Tibial artery (tissue), 4 donors: ENCODE measurements at regions not wholly inside any gene's neighbourhood (a gene's known extent, or its start where the extent isn't known, plus 50 kb on each side); places are given as distances from the start of the nearest gene placed in this dataset.

Experiments used
- DNase-seq, 2 donors: peaks; one replicate each; pipeline ENCODE4 v3.0.0-alpha.2; 2019
- H3K27ac ChIP-seq, 2 donors: fragments of 200-600 bp; sonication (generic) in 1 of 2; 1 replicate in 1 of 2; 2 replicates in 1 of 2; pipeline ENCODE4 v1.5.1; 2018 to 2019; ENCODE audit warnings: mild to moderate bottlenecking in 1 of 2
- H3K27me3 ChIP-seq, 2 donors: fragments of 200-600 bp; sonication (generic) in 1 of 2; one replicate each; pipeline versions ENCODE4 v1.5.1 to v1.6.0; 2016 to 2019
- H3K36me3 ChIP-seq, 3 donors: fragments of 200-600 bp; sonication (generic) in 2 of 3; one replicate each; pipeline ENCODE4 v1.5.1; 2016 to 2019; ENCODE audit warnings: mild to moderate bottlenecking in 2 of 3
- H3K4me1 ChIP-seq, 4 donors: fragments of 200-600 bp; sonication (generic) in 2 of 4; 1 replicate in 3 of 4; 2 replicates in 1 of 4; pipeline ENCODE4 v1.5.1; 2016 to 2019
- H3K4me3 ChIP-seq, 2 donors: fragments of 200-600 bp; sonication (generic) in 1 of 2; 1 replicate in 1 of 2; 2 replicates in 1 of 2; pipeline ENCODE4 v1.5.1; 2018 to 2019; ENCODE audit warnings: mild to moderate bottlenecking in 2 of 2
- H3K9me3 ChIP-seq, 3 donors: fragments of 200-600 bp; sonication (generic) in 1 of 3; one replicate each; pipeline ENCODE4 v1.5.1; 2016 to 2019
- intact Hi-C: fragments of 100-400 bp; cut with DNase I; formaldehyde crosslinking; loops from one replicate; pipeline ENCODE4 v1.15.0; 2023; ENCODE audit warnings: low total_unique reads
- TF ChIP-seq, protein P1 (sequence below), 2 experiments: fragments of 200-600 bp in 1 of 2; fragments of 450-650 bp in 1 of 2; IDR thresholded peaks; one replicate each; pipeline ENCODE4 v1.5.1; 2017 to 2019; ENCODE audit warnings: antibody characterized with exemption in 2 of 2, mild to moderate bottlenecking in 1 of 2, moderate library complexity in 1 of 2

DNA sequence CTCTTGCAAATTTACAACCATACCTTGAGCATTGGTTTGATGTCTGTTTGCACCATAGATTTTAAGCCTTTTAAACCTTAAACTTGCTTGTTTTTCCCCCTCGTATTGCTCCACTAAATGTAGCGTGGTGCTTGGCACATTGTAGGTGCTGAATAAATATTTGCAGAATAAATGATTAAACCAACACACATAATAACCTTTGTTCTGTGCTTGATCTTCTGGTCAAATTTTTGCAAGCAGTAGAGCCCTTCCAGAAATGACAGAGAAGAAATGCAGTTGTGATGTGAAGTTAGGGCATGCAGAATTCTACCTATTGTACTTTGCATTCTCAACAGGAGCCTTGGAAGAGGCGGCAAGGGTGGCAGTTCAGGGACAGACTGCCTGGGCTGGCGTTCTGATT, 394.4 kb upstream of the TBX3 start:
- H3K27ac ChIP-seq: no peak overlapping the region
- TF ChIP-seq, protein P1, sequence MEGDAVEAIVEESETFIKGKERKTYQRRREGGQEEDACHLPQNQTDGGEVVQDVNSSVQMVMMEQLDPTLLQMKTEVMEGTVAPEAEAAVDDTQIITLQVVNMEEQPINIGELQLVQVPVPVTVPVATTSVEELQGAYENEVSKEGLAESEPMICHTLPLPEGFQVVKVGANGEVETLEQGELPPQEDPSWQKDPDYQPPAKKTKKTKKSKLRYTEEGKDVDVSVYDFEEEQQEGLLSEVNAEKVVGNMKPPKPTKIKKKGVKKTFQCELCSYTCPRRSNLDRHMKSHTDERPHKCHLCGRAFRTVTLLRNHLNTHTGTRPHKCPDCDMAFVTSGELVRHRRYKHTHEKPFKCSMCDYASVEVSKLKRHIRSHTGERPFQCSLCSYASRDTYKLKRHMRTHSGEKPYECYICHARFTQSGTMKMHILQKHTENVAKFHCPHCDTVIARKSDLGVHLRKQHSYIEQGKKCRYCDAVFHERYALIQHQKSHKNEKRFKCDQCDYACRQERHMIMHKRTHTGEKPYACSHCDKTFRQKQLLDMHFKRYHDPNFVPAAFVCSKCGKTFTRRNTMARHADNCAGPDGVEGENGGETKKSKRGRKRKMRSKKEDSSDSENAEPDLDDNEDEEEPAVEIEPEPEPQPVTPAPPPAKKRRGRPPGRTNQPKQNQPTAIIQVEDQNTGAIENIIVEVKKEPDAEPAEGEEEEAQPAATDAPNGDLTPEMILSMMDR (IDR thresholded peaks at IDR 0.05): no peak
- H3K9me3 ChIP-seq: peaks cover 0 to 4% (median 0%) of the 10 kb centered on the region in 3 donors
- H3K36me3 ChIP-seq: no peaks in the 10 kb centered on the region
- no peaks in the 10 kb centered on the region for H3K4me1 ChIP-seq
- no peak for DNase-seq
- no peaks in the 10 kb centered on the region for H3K27me3 ChIP-seq
- no peak overlapping the region for H3K4me3 ChIP-seq
- intact Hi-C loops: no loop called here

DNA sequence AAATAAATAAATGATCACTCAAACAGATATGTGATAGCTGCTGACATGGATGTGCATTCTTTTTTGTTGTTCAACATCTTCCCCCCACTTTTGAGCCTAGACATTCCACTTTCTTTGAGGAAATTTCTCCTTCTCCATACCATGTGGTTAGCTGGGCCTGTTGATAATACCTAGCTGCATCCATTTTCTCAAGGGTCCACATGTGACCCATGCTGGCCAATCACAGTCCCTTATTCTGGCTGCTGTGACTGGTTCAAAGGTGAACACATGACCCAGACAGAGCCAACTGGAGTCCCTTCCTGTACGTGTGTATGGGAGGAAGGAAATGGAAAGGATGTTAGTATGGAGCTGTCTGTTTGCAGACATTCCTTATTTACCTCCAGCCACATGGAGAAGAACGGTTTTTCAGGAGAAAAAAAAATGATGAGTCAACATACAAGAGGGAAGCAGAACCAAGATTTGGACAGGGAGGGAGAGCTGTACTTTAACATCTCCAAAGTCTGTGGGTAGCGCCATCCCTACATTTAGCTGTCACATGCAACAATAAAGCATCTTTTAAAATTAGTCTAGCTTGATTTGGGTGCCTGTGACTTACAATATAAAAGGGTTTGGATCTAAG, 391.7 kb upstream of the TBX3 start:
- H3K27ac ChIP-seq: no peak overlapping the region

DNA sequence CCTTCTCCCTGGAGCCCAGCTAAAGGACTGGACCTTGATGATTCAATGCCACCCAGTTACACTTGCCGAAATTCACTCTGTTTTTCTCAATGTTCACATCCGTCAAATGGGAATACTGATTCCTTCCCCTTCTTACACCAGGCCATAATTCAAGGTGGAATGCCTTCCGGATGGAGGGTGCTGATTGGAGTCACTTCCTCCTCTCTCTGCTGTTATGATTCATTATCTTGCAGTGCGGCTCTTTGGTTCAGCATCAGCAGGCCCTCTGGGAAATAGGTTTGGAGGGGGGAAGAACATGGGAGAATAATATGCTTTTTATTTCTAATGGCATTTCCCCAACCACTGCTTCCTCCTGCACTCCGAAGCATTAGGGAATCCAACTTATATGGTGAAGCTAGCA, 390.6 kb upstream of the TBX3 start:
- intact Hi-C loops: no loop called here

More for the DNA sequence above, 391.7 kb upstream of the TBX3 start:
- TF ChIP-seq, protein P1 (IDR thresholded peaks at IDR 0.05): no peak
- DNase-seq: no peak
- no peaks in the 10 kb centered on the region for H3K4me1 ChIP-seq
- peaks cover 0 to 4% (median 0%) of the 10 kb centered on the region in 3 donors for H3K9me3 ChIP-seq
- H3K36me3 ChIP-seq: no peaks in the 10 kb centered on the region
- peaks cover 0 to 3% of the 10 kb centered on the region in 2 donors for H3K27me3 ChIP-seq
- H3K4me3 ChIP-seq: no peak overlapping the region
- intact Hi-C loops: no loop called here

DNA sequence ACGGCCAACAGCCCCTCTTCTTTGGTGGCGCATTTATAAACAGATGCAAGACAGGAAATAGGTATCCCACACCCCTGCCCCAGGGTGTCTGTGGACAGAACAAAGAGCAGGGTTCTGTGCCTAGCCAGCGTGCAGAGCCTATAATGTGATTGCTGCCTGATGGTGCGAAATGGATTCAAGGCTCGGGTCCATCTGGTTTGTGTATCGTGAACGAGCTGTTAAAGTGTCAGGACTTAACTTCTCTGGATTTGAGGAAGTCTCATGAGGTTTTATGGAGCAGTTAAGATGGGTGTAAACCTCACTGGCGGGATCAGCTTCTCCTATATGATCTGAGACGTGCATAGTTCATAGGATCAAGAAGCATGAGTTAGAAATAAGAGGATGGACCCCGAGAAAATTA, 388.7 kb upstream of the TBX3 start:
- Histone ChIP-seq H3K4me3 (no peak overlapping the region), H3K9me3 (peaks cover 0 to 4% (median 0%) of the 10 kb centered on the region in 3 donors), H3K4me1 (no peaks in the 10 kb centered on the region), H3K27ac (no peak overlapping the region), H3K36me3 (no peaks in the 10 kb centered on the region), H3K27me3 (peaks cover 0 to 3% of the 10 kb centered on the region in 2 donors)
- intact Hi-C loops: no loop called here
- TF ChIP-seq, protein P1 (IDR thresholded peaks at IDR 0.05): no peak
- DNase-seq: no peak

More for the DNA sequence above, 390.6 kb upstream of the TBX3 start:
- Histone ChIP-seq H3K9me3 (peaks cover 0 to 4% (median 0%) of the 10 kb centered on the region in 3 donors), H3K4me1 (no peaks in the 10 kb centered on the region), H3K4me3 (no peak overlapping the region), H3K27ac (no peak overlapping the region), H3K27me3 (peaks cover 0 to 3% of the 10 kb centered on the region in 2 donors), H3K36me3 (no peaks in the 10 kb centered on the region)
- no peak for DNase-seq
- TF ChIP-seq, protein P1 (IDR thresholded peaks at IDR 0.05): no peak

DNA sequence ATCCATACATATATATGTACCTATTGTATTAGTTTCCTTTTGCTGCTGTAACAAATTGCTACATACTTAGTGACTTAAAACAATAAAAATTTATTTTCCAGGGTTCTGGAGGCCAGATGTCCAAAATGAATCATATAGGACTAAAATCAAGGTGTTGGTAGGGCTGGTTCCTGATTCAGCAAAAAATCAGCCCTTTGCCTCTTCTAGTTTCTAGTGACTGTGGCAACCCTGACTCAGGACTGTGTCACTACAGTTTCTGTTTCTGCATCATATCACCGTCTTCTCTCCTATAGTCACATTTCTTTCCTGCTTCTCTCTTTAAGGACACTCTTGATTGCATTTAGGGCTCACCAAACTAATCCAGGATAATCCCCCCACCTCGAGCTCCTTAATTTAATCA, 386.3 kb upstream of the TBX3 start:
- intact Hi-C loops: no loop called here

More for the DNA sequence above, 386.3 kb upstream of the TBX3 start:
- Histone ChIP-seq H3K27me3 (peaks cover 0 to 7% of the 10 kb centered on the region in 2 donors), H3K36me3 (no peaks in the 10 kb centered on the region), H3K9me3 (no peaks in the 10 kb centered on the region), H3K4me3 (no peak overlapping the region), H3K4me1 (no peaks in the 10 kb centered on the region), H3K27ac (no peak overlapping the region)
- no peak for DNase-seq
- TF ChIP-seq, protein P1 (IDR thresholded peaks at IDR 0.05): no peak
